ENCODE measurements at regions not wholly inside any gene's neighbourhood (a gene's known extent, or its start where the extent isn't known, plus 50 kb on each side); places are given as distances from the start of the nearest gene placed in this dataset.

DNA sequence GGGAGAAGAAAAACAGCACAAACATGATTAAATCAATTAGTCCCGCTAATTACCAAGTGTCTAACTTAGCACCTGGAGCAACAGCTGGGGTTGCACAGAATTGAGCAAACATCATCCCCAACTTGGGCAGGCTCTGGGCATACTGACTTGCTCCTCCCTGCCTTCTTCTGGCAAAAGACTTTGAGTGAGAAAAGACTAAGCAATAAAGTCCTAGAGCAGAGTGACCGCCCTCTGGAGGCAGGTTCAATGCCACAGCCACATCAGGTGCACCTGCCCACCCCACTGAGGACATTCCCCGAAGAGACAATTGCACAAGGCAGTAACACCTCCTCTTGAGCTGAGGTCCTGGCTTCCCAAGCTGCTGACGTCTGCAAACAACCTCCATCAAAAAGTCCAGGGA lies 358.3 kb downstream of the SOX9 start:
- no peak for DNase-seq

DNA sequence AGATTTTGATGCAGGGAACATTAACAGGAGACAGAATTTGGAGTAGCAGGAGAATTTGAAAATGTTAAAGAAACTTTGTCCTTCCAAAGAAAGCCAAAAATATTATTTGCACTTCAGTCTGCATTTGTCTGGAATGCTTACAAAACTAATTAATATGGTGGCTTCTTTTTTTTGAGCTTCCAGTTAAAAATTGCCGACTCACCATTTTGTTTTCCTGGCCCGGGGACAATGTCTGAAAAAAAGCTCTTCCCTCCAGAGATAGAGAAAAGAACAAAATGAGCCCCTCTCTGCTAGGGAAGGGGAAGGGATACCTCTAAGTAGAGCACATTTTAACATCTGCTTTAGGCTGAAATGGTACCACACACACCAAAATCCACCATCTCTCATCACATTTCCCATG lies 360.8 kb downstream of the SOX9 start:
- no peak for DNase-seq

DNA sequence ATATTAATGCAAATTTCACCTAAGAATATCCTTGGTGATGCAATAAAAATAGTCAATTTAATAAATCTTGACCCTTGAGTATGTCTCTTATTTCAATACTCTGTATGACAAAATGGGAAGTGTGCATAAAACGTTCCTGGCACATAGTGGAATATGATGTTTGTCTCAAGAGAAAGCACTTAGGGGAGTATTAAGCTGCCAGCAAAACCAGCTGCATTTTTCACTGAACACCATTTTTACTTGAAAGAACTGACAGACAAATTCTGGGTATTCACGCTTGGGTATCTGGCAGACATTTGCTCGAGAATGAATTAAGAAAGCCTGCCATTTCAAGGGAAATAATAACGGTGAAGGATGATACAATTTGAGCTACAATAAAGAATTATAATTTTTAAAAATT lies 364.8 kb downstream of the SOX9 start:
- DNase-seq, result no peak

DNA sequence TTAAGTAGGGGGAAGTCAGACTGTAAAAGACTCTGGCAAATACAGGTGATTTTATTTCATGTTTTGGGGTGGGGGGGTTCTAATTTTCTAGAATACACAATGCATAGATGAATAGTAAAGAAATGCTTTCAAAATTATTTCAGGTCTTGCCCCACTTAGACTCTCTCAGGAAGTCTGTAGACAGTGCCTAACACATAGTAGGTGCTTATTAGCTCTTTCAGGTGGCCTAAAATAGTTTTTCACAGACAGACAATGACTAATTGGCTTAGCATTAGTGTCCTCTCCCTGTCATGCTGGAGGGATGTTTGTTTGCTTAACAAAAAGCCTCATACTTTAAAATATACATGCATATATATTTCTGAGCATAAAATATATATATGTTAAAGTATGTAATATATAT lies 366.0 kb downstream of the SOX9 start:
- DNase-seq, result no peak

DNA sequence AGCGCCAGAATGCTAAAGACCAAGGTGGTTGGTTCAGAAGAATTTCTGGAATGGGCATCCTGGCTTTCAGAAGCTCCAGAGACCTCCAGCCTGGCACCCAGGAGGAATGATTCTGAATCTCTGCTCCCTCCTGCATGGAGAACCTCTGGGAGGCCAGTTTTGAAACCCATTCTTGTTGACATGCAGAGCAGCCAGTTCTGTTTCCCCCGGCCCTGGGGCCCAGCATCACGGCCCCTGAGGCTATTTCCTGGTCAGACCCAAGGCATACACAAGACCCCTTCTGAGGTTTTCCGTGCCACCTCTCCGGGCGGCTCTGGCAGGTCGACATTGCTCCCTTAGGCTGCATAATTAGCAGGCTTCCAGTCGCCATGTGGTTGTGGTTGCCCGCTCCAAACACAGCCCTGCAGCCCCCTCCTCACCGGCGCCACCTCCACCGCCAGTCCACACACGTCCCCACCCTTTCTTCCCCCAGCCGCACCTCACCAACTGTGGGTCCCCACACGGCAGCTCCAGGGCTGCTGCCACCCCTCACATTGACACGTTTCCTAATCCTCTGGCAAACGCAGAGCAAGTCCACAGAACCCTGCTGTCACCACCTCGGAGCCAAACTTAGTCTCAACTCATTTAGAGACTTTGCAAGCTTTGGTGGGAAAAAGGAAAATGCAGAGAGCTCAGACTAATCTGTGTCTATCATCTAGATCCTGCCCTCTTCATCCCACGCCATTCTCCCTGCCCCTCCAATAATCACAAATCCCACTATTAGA lies 367.1 kb downstream of the SOX9 start:
- no peak for DNase-seq

DNA sequence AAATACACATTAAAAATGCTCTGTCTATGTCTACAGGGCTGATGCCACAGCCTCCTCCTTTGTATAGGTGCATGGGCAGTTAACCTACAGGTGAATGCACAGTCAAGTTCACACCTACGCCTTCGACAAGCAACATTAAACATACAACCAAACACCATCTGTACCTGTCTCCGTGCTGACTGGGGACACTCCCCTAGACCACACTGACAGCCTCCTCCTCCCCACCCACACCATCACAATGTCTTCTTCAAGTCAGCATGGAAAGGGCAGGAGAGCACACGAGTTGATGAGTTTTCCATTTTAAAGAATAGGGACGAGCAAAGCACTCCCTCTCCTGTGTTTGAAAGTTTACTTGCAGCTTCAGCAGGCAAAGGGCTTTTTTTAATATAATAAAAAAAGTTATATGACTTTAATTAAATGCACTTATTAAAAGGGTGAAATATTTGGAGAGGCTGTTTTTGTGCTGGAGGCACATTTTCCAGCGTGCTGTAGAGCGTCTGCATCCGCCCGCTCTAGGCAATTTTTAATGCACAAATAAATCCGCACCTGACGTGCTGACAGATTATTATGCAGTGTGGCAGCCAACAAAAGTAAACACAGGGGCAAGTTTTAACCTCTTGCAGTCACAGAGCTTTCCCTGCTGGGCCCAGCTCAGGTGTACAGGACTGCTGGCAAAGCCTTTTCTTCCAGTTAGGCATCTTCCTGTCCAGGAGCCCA lies 367.9 kb downstream of the SOX9 start:
- DNase-seq, result no peak

DNA sequence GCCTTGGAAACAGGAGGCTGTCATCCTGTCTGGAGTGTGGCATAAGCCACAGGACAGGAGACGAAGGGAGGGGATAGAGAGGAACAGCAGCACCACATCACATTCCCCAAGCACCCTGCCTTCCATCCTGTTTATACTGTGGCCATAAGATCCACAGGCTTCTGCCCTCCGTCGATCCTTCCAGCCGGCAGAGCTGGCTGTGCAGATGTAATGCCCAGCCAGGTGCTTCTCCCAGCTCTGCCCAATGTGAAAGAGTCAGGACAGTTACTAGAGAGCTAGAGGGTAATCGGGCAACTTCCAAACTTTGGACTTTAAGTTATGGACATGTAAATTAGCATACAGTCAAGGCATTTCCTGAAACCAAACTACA lies 368.4 kb downstream of the SOX9 start:
- DNase-seq, result no peak

DNA sequence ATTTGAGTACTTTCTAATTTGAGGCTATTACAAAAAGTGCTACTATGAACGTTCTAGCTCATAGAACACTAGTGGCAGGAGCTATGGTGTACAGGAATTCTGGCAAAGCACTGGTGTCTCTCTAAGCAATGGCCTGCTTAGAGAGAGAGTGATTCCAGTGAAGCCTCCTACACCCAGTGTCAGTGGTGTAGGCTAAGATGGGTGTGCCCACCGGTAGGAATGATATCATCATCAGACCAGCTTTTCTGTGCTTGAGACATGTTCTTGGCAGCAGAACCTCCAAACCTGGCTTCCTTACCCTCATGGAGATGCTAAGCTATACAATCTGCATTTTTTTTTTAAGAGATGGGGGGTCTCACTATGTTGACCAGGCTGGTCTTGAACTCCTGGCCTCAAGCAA lies 370.3 kb downstream of the SOX9 start:
- no peak for DNase-seq

DNA sequence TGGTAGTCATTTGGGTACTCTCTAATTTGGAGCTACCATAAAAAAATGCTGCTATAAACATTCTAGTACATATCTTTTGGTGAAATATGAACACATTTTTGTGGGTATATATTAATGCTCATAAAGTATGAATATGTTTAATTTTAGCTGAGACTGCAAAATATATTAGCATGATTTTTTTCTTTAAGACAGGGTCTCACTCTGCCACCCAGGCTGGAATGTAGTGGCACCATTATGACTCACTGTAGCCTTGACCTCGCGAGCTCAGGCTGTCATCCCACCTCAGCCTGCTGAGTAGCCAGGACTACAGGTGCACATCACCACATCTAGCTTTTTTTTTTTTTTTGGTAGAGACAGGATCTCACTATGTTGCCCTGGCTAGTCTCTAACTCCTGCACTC lies 371.7 kb downstream of the SOX9 start:
- no peak for DNase-seq

DNA sequence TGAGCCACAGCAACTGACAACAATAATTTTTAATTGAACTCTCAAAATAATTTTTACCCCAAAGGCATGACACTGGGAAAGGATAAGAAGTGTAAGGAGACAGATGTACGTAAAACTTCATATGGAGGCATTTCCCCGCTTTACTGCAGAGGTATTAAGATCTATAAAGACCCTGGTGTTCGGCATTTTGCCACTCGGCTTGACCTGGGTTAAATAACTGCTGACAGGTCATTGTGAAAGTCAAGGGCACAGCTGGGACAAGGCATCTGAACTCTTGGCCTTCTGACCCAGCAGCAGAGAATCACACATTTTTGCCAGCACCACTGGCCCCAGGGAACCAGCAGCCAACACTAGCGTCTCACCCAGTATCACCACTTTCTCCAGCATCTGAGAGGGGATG lies 372.1 kb downstream of the SOX9 start:
- no peak for DNase-seq

DNA sequence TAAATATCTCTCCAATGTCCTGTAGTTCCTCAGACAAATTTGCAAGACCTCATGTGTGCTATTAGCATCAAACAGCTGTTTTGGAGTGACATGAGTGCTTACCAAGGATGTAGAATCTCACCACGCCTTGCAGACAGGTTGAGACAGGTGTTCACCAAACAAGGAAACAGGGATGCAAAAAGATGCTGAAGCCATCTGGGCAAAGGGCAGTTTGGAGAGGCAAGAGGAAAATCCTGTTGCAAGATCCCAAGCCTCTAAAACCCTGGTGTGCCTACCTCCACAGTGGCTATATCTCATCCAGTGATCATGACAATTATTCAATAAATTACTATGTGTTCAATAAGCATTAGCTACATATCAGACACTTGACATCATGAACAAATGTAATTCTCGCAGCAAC lies 373.7 kb downstream of the SOX9 start:
- DNase-seq, result no peak

DNA sequence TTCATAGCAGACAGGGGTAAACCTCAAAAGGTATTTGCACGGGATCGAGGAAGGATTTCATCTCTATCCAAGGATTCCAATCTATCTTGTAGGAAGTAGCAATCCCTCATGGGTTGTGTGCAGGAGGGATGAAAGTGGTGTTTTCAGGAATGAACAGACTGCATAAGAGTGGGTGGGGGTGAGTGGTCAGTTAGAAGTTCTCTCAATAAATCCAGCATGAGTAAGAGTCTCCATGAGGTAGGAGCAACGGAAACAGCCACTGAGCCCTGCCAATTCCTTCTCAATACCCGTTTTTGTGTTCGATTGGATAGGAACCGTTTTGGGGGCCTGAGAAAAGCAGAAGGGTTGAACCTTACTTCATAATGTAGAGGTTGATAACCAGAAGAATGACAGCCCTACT lies 375.6 kb downstream of the SOX9 start:
- DNase-seq, result no peak

DNA sequence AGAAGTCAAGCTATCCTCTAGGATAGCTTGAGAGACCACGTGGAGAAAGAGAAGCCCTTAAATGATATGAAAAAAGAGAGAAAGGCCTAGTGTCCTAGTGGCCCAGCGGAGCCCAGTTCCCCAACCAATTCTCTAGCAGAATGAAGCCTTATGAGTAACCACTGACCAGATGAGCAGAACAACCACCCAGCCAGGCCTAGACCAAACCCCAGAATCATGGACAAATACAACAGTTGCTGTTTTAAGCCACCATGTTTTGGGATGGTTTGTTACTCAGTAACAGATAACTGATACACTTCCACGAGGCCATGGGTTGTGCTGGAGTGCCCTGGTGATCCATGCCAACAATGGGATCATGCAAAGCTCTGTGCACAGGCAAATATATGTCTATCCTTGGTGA lies 377.1 kb downstream of the SOX9 start:
- no peak for DNase-seq

DNA sequence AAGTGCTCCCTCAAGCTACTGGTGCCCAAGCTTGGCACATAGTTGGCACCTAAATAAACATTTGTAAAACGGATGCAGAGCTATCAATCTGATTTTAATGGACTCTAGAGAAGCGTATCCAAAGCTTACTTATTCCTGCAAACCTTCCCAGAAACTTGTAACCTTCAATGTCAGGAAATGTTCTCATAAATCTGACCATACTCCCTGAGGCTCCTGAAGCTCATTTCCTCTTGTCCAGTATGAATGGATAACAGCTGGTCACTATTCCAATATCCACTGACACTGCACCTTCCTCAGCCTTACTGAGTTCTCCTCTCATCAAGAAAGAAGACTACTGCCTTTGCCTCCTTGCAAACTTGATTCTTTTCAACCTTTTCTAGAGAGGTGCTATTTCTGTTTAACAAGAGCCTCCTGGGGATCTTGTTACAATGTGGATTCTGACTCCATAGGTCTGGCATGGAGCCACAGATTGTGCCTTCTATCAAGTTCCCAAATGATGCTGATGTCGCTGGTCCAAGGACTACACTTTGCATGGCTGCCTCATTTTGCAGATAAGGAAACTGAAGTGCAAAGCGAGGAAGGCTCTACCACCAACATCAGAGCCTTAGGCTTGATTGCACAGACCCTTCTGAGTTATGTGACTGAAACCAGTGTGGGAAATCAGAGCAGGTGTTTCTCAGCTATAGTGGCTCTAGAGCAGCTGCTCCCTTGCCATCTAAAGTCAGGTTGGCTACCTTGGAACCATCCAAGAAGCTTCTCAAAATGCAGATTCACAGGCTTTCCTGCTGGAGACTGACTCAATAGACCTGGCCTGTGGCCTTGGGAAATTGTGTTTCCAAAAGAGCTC lies 377.8 kb downstream of the SOX9 start:
- DNase-seq, result no peak

DNA sequence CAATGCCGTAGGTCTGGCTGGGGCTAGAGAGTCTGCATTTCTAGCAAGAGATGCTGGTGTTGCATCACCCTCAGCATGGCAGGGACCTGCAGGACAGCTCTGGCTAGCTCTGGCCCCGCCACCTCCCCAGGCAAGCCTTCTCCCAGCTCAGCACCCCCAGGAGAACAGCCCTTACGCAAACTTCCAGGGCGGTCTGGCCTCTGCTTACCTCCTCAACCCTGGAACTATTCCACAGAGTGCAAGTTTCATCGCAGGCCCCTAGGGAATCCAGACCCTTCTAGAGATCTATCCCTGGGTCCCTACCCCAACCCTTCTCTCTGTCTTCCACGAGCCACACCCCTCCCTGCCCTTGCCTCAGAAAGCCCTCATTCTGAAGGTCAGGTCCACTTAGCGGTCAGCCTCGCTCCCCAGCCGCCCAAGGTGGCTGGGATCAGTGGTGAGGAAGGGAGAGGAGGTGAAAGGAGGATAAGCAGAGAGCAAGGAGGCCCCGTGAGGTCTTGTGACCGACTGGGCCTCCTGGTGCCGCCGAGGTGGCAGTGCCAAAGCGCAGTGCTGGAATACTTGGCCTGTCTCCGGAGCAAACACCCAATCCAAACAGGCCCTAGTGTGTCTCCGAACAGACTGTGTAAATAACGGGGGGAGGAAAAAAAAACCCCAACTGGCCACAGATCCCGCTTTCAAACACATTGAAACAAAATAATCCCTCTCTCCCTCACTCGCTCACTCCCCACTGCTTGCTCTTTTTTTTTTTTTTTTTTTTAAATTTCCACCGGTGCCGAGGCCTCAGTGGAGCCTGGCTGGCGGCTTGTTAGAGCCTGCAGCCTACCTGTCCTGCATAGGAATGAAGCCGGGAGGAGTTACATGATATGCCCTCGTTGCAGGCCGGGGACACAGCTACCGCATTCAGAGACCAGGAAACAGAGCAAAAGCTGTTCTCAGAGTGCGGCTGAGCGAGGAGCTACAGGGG lies 380.9 kb downstream of the SOX9 start:
- DNase-seq, result peak; percentile 14

DNA sequence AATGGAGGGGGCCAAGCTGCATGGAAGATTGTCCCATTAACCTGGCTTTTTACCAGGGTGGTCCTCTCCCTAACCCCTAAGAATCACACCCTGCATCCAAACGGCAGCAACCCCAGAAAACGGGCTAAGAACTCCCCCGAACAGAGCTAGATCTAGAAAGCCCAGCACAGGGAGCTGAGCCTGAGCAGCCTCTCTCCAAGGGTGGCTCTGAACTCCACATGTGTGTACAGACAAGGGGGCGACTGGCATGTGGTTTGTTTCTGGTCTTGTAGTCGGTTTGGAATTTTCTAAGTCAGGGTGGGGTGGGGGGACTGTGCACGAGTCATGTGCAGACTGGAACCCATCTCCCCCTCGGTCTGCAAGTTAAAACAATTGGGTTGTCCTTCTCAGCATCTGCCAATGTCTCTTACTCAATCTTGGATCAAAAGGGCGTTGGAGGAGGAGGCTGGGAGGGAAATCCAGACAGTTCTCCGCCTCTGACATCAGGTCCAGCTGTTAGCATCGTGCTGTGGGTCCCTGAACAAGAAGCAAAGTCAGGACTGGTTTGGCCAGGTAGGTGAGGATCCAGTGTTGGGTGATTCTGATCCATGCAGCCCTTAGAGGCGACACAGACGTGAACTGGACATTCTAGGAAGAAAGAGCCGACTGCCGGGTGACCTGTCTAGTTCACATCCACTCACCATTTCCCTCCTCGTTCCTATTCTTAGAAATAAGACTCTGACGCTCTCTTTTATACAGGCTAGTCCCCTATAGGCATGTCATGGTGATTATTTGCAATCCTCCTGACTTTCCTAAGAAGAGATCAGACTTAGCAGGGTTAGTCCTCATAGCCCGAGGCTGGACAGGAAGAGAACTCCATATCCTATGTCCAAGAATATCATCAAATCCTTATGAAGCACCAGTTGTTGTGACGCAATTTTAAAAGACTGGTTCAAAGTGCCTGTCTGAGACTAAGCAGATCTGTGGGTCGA lies 381.8 kb downstream of the SOX9 start:
- DNase-seq, result peak; percentile 63

DNA sequence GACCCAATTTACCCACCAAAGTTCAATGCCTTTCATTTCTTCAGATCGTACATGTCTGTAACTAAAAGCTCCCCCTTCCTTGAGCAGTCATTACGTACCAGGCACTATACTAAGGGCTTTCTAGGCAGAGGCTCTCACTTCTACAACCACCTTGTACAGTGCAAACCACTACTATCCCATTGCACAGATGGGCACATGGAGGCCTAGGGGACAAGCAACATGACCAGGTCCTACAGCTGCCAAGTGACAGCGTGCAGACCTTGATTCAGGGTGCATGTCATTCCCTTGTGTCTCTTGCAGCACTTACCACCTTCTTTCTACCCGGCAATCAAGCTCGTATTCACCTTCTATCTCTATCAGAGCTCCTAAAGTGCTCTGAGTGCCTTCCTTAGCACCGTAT lies 382.7 kb downstream of the SOX9 start:
- no peak for DNase-seq

DNA sequence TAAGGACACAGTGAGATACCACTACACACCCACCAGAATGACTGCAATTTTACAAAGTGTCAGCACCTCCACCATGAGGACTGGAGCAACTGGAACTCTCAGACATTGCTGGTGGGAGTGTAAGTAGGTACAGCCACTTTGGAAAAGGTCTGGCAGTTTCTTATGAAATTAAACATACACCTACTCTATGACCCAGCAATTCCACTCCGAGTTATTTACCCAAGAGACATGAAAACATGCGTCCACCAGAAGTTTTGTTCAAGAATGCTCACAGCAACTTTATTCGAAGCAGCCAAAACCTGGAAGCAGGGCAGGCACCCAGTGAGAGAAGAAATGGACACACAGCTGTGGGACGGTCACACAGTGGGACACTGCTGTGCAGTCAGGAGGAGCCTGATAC lies 384.0 kb downstream of the SOX9 start:
- DNase-seq, result no peak

DNA sequence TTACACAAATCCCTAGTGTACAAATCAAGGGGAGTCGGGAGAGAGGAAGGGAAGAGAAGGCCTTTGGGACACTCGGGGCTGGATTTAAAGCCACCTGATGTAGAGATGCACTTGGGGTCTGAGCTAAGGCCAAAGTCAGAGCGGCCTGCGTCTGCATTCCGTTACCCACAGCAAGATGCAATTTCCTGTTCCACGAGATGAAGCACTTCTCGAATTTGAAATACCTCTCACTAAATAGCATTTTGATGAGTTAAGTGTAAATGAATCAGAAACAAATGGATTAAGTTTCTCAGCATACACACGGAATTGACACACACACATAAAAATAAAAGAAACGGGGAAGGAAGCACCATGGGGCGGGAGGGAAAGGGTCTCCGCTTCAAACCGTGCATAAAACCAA lies 386.0 kb downstream of the SOX9 start:
- DNase-seq, result peak; percentile 68

DNA sequence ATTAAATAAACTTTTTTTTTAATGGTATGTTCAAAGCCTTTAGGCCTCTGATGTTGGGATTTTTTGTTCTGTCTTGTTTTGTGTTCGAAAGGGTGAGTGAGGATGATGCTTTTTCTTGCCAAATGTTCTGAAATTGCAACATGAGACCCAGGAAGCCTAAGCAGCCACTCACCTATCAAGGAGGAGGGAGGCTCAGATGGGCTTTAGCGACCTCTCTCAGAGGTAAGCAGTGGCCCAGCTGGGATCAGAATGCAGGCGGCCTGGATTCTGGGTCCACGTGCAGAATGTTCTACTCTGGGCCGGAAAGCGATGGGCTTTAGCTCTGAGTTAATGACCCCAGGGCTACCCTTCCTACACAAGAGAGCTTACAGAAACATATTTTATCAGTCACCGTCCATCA lies 386.6 kb downstream of the SOX9 start:
- no peak for DNase-seq

DNA sequence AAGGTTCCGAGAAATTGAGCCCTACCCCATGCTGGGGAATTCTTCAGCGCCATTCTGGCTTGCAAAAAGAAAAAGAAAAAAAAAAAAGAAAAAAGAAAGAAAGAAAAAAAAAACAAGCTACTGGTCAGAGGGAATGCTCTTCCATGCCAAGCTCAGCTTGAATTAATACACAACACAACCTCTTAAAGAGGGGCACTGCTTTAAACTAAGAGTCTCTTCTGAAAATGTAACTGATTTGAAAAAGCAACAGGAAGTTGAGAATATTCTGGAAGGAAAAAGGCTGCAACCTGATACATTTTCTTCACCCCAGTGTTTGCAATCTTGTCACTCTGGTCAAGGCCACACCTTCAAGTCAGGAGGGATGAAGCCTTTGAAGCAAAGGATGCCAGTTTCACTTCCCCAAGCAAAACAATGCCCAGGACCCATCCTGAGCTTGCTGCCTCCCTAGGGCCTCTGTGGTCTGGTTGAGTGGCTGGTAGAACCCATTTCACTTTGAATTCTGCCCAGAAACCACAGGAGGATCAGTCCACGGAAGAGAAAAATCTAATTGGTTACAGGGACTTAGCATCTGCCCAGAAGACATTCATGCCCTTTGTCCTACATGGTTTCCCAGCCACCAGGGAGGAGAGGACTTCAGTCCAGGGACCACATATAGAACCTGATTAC lies 389.7 kb downstream of the SOX9 start:
- DNase-seq, result no peak
